Stomach smooth muscle (tissue), 2 donors: ENCODE measurements at regions not wholly inside any gene's neighbourhood (a gene's known extent, or its start where the extent isn't known, plus 50 kb on each side); places are given as distances from the start of the nearest gene placed in this dataset.
"Not testable (repeated sequence)": the region's sequence is repeated elsewhere in the genome, so short reads cannot be mapped to it uniquely, and the experiment has no call there.

Experiments used
- H3K27ac ChIP-seq: one replicate; pipeline ENCODE4 v1.7.0; 2013; ENCODE audit warnings: mild to moderate bottlenecking, low read length, inconsistent platforms
- H3K27me3 ChIP-seq, 2 donors: one replicate each; pipeline ENCODE4 v1.7.0; 2013; ENCODE audit warnings: low read length in 2 of 2; ENCODE audit not compliant: insufficient read depth in 2 of 2, control insufficient read depth in 1 of 2
- H3K36me3 ChIP-seq, 2 donors: one replicate each; pipeline ENCODE4 v1.7.0; 2013; ENCODE audit warnings: low read length in 2 of 2; ENCODE audit not compliant: control insufficient read depth in 2 of 2, insufficient read depth in 2 of 2
- H3K4me1 ChIP-seq: one replicate; pipeline ENCODE4 v1.7.0; 2013; ENCODE audit warnings: low read length; ENCODE audit not compliant: control insufficient read depth, insufficient read depth
- H3K4me3 ChIP-seq, 2 donors: one replicate each; pipeline ENCODE4 v1.7.0; 2013; ENCODE audit warnings: low read length in 2 of 2
- H3K9ac ChIP-seq, 2 donors: one replicate each; pipeline ENCODE4 v1.7.0; 2013; ENCODE audit warnings: low read length in 2 of 2, mild to moderate bottlenecking in 1 of 2
- H3K9me3 ChIP-seq, 2 donors: one replicate each; pipeline ENCODE4 v1.7.0; 2013; ENCODE audit warnings: low read length in 2 of 2; ENCODE audit not compliant: control insufficient read depth in 2 of 2
- donor health status: healthy.
- donor health status: Pancreatic carcinoma.

- Histone ChIP-seq H3K9me3 (peaks cover 2% of the 10 kb centered on the region in 2 donors), H3K36me3 (no peaks in the 10 kb centered on the region), H3K4me3 (no peak overlapping the region), H3K27me3 (peaks cover 0 to 3% of the 10 kb centered on the region in 2 donors), H3K27ac (no peak overlapping the region), H3K9ac (no peak overlapping the region), H3K4me1 (no peaks in the 10 kb centered on the region)
Observed at GRCh38 chr6:167748046-167748445, 78.7 kb upstream of the AFDN start.

GRCh38 chr6:167748458-167749379 lies 78.0 kb upstream of the AFDN start:
- no peaks in the 10 kb centered on the region for H3K36me3 ChIP-seq
- no peak overlapping the region for H3K4me3 ChIP-seq
- H3K27me3 ChIP-seq = peaks cover 0 to 3% of the 10 kb centered on the region in 2 donors
- no peak overlapping the region for H3K9ac ChIP-seq
- H3K9me3 ChIP-seq = peaks cover 0 to under 1% of the 10 kb centered on the region in 2 donors
- no peaks in the 10 kb centered on the region for H3K4me1 ChIP-seq
- no peak overlapping the region for H3K27ac ChIP-seq

DNA sequence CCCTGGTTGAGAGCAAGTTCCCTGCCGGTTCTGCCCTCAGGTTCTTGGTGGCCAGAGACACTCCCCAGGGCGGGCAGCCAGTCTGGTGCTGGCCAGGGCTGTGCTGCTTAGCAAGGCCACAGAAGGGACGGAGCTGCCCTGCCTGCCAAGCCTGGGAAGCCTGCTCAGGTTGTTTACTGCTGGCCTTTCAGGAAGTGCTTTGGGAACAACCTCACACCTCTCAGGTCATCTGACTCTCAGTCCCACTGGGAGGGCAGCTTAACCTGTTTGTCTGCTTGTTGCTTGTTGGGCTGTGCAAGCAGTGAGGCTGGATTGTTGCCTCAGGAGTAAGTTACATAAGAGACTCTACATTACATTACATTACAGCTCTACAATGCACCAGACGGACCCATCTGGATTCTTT lies 75.8 kb upstream of the AFDN start:
- Histone ChIP-seq H3K27me3 (no peaks in the 10 kb centered on the region), H3K36me3 (no peaks in the 10 kb centered on the region), H3K27ac (no peak overlapping the region), H3K4me3 (no peak overlapping the region), H3K4me1 (no peaks in the 10 kb centered on the region), H3K9me3 (no peaks in the 10 kb centered on the region), H3K9ac (no peak overlapping the region)

- Histone ChIP-seq H3K27me3 (no peaks in the 10 kb centered on the region), H3K9ac (no peak overlapping the region), H3K36me3 (no peaks in the 10 kb centered on the region), H3K9me3 (no peaks in the 10 kb centered on the region), H3K27ac (no peak overlapping the region), H3K4me1 (no peaks in the 10 kb centered on the region), H3K4me3 (no peak overlapping the region)
Observed at GRCh38 chr6:167751579-167752115, 75.1 kb upstream of the AFDN start.

GRCh38 chr6:167753281-167753680 lies 73.4 kb upstream of the AFDN start:
- not testable (repeated sequence) for H3K9ac ChIP-seq, H3K4me1 ChIP-seq, H3K27me3 ChIP-seq, H3K36me3 ChIP-seq, H3K27ac ChIP-seq, H3K4me3 ChIP-seq, H3K9me3 ChIP-seq

DNA sequence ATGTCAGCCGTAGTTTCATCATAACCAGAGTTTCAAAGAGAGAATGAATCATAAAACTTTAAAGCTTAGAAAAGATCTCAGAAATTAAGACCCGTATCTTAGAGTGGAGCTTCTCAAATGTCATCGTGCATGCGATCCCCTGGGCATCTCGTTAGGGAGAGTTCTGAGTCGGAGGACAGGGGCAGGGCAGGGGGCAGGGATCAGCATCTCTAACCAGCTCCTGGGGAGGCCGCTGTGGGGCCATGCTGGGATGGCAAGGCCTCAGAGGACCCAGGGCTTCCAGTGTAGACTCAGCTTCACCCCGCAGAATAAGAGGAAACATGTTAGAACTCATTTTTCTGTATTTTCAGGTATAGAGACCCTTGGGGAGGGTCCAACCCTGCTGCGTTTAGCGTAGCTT lies 72.0 kb upstream of the AFDN start:
- peaks cover 0 to 2% of the 10 kb centered on the region in 2 donors for H3K27me3 ChIP-seq
- no peak overlapping the region for H3K27ac ChIP-seq
- no peak overlapping the region for H3K9ac ChIP-seq
- no peak overlapping the region for H3K4me3 ChIP-seq
- H3K4me1 ChIP-seq = no peaks in the 10 kb centered on the region
- no peaks in the 10 kb centered on the region for H3K9me3 ChIP-seq
- no peaks in the 10 kb centered on the region for H3K36me3 ChIP-seq

GRCh38 chr6:167755461-167755860 lies 71.2 kb upstream of the AFDN start:
- H3K27me3 ChIP-seq = peaks cover 0 to 2% of the 10 kb centered on the region in 2 donors
- no peak overlapping the region for H3K9ac ChIP-seq
- no peak overlapping the region for H3K27ac ChIP-seq
- no peaks in the 10 kb centered on the region for H3K9me3 ChIP-seq
- H3K4me3 ChIP-seq = no peak overlapping the region
- H3K4me1 ChIP-seq = no peaks in the 10 kb centered on the region
- no peaks in the 10 kb centered on the region for H3K36me3 ChIP-seq

DNA sequence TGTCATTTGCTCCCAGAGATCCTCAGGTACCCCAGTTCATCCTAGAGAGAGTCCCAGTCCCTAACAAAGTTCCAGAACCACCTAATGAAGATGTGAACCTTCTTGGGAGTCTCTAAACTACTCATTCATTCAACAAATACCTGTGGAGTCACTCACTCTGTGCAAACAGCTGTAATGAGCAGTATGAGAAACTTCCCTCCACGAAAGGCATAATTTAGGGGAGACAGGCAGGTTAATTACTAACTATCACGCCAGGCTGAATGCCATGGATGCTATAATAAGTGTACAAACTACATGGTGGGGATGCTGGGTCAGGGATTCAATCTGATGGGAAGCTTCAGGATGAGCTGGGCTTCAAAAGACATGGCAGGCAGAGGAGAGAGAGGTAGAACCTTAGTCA lies 70.1 kb upstream of the AFDN start:
- Histone ChIP-seq H3K27ac (no peak overlapping the region), H3K4me1 (peaks cover 8% of the 10 kb centered on the region)

DNA sequence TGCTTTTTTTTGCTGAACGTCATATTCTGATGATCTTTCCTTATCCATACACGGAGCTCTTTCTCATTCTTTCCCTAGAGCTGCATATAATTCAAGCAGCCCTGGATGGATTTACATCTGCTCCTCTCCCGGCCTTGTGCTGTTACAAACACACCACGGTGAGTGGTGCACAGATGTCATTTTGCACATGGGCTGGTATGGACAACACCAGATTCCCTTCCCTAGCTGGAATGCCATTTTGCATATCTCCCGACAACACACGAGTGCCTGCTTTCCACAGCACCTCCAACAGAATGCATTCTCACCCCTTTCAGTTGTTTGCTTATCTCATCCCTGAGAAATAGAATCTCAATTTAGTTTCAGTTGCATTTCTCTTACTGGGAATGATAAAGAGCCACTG lies 69.5 kb upstream of the AFDN start:
- H3K4me1 ChIP-seq = peaks cover 12% of the 10 kb centered on the region
- H3K36me3 ChIP-seq = no peaks in the 10 kb centered on the region
- H3K9me3 ChIP-seq = no peaks in the 10 kb centered on the region
- H3K27me3 ChIP-seq = peaks cover 0 to 2% of the 10 kb centered on the region in 2 donors
- no peak overlapping the region for H3K4me3 ChIP-seq
- no peak overlapping the region for H3K9ac ChIP-seq
- no peak overlapping the region for H3K27ac ChIP-seq

More for the DNA sequence above, 70.1 kb upstream of the AFDN start:
- Histone ChIP-seq H3K9me3 (no peaks in the 10 kb centered on the region), H3K27me3 (peaks cover 0 to 2% of the 10 kb centered on the region in 2 donors), H3K9ac (no peak overlapping the region), H3K36me3 (no peaks in the 10 kb centered on the region), H3K4me3 (no peak overlapping the region)

- Histone ChIP-seq H3K36me3 (no peaks in the 10 kb centered on the region), H3K9me3 (no peaks in the 10 kb centered on the region), H3K9ac (no peak overlapping the region), H3K4me3 (no peak overlapping the region), H3K27ac (no peak overlapping the region), H3K4me1 (peaks cover 12% of the 10 kb centered on the region), H3K27me3 (peaks cover 0 to 2% of the 10 kb centered on the region in 2 donors)
Observed at GRCh38 chr6:167757821-167758220, 68.9 kb upstream of the AFDN start.
